GM12878 (cell line): ENCODE measurements at regions not wholly inside any gene's neighbourhood (a gene's known extent, or its start where the extent isn't known, plus 50 kb on each side); places are given as distances from the start of the nearest gene placed in this dataset.

ENCODE experiments used
- ATAC-seq: fragments of 200-7000 bp; cut with Tn5 transposase; 3 replicates; pipeline ENCODE4 v1.9.1; 2020; ENCODE audit warnings: mild to moderate bottlenecking, moderate library complexity
- BruUV-seq: library from RNA; stranded (reverse); fragments of 400-500 nt; replicated peaks from 2 replicates; lab custom pipeline; 2021; lab: Mats Ljungman, UMichigan
- CTCF ChIA-PET: fragments of 300-600 bp; sonication (Branson Sonifier 250); formaldehyde crosslinking; extraction: SDS; loops from one replicate; lab custom pipeline; 2021; ENCODE audit warnings: inconsistent platforms; lab: Yijun Ruan, JAX
- POLR2A ChIA-PET: fragments of 350-600 bp; formaldehyde crosslinking; extraction: SDS; loops from one replicate; lab custom pipeline; 2021; ENCODE audit warnings: inconsistent platforms; lab: Charles Lee
- RAD21 ChIA-PET: fragments of 300-600 bp; sonication (Branson Sonifier 250); formaldehyde crosslinking; loops from one replicate; lab custom pipeline; 2023; ENCODE audit warnings: antibody characterized with exemption; ENCODE audit not compliant: unreplicated experiment; lab: Charles Lee
- SMC1A ChIA-PET: fragments of 300-600 bp; sonication (Branson Sonifier 250); formaldehyde crosslinking; loops from one replicate; lab custom pipeline; 2023; ENCODE audit not compliant: unreplicated experiment, uncharacterized antibody; lab: Charles Lee
- DNase-seq: peaks from one replicate; pipeline ENCODE4 v3.0.0-alpha.2; 2011; ENCODE audit warnings: low read depth, low spot score
- FAIRE-seq: peaks from 3 replicates; lab custom pipeline; 2011; peaks lifted over from hg19 to GRCh38; lab: Jason Lieb, UNC
- H2AFZ ChIP-seq: 2 replicates; pipeline ENCODE4 v1.6.0; 2011; ENCODE audit warnings: low read depth, low read length, control low read depth; ENCODE audit not compliant: control insufficient read depth
- H3K27ac ChIP-seq: 2 replicates; pipeline ENCODE4 v1.5.1; 2011; ENCODE audit warnings: control low read depth; ENCODE audit not compliant: control insufficient read depth, insufficient read depth
- H3K27me3 ChIP-seq, 2 experiments: replicated peaks in 1 of 2; 2 replicates each; pipeline versions ENCODE4 v1.6.0 to v1.6.1; 2011; ENCODE audit warnings: low read length in 1 of 2; ENCODE audit not compliant: control insufficient read depth in 2 of 2, insufficient read depth in 2 of 2
- H3K36me3 ChIP-seq, 2 experiments: 2 replicates each; pipeline ENCODE4 v1.5.1; 2011; ENCODE audit warnings: low read length in 1 of 2; ENCODE audit not compliant: control insufficient read depth in 2 of 2, insufficient read depth in 2 of 2
- H3K4me1 ChIP-seq: 2 replicates; pipeline ENCODE4 v1.6.1; 2011; ENCODE audit warnings: mild to moderate bottlenecking, low read length, moderate library complexity, mixed read lengths; ENCODE audit not compliant: control insufficient read depth, insufficient read depth
- H3K4me2 ChIP-seq: 2 replicates; pipeline ENCODE4 v1.6.0; 2011; ENCODE audit warnings: control low read depth; ENCODE audit not compliant: control insufficient read depth, insufficient read depth
- H3K4me3 ChIP-seq: fragments of 200-600 bp; sonication (generic); 2 replicates; pipeline ENCODE4 v1.5.1; 2016
- H3K79me2 ChIP-seq: 2 replicates; pipeline ENCODE4 v1.6.0; 2011; ENCODE audit warnings: low read length; ENCODE audit not compliant: control insufficient read depth, insufficient read depth
- H3K9ac ChIP-seq: 2 replicates; pipeline ENCODE4 v1.8.0; 2011; ENCODE audit warnings: low read length, control low read depth, mixed read lengths; ENCODE audit not compliant: control insufficient read depth, insufficient read depth
- H3K9me3 ChIP-seq: replicated peaks from 3 replicates; pipeline ENCODE4 v1.5.1; 2011; ENCODE audit warnings: mild to moderate bottlenecking, low read length; ENCODE audit not compliant: control insufficient read depth, insufficient read depth
- H4K20me1 ChIP-seq: 2 replicates; pipeline ENCODE4 v1.6.0; 2011; ENCODE audit not compliant: control insufficient read depth, insufficient read depth
- CHD2 ChIP-seq: IDR thresholded peaks from 2 replicates; pipeline ENCODE4 v1.6.1; 2011; ENCODE audit warnings: low read depth, low read length, improper control_type of control experiment, borderline replicate concordance
- CHD4 ChIP-seq: fragments of 200-600 bp; sonication (generic); IDR thresholded peaks from 2 replicates; pipeline ENCODE4 v1.6.1; 2016; ENCODE audit warnings: mild to moderate bottlenecking
- CREM ChIP-seq: IDR thresholded peaks from 2 replicates; pipeline ENCODE4 v1.6.1; 2014; ENCODE audit warnings: antibody characterized with exemption, low read depth
- ELK1 ChIP-seq: IDR thresholded peaks from 2 replicates; pipeline ENCODE4 v1.6.1; 2012; ENCODE audit warnings: low read depth, low read length, improper control_type of control experiment
- FOXM1 ChIP-seq: IDR thresholded peaks from 2 replicates; pipeline ENCODE4 v1.6.1; 2012; ENCODE audit warnings: low read depth, mild to moderate bottlenecking, inconsistent platforms, low read length, moderate library complexity
- GABPA ChIP-seq: IDR thresholded peaks from 2 replicates; pipeline ENCODE4 v1.6.1; 2014; ENCODE audit warnings: antibody characterized with exemption, low read depth, mild to moderate bottlenecking, inconsistent platforms
- HDAC2 ChIP-seq: fragments of 200-600 bp; sonication (generic); IDR thresholded peaks from 2 replicates; pipeline ENCODE4 v1.6.1; 2017
- IRF4 ChIP-seq: IDR thresholded peaks from 2 replicates; pipeline ENCODE4 v1.6.1; 2011; ENCODE audit warnings: low read depth, low read length
- KAT2A ChIP-seq: conservative IDR thresholded peaks from 2 replicates; pipeline ENCODE4 v1.6.1; 2011; ENCODE audit warnings: low read depth, low read length; ENCODE audit not compliant: control insufficient read depth
- POLR2A ChIP-seq: IDR thresholded peaks from 2 replicates; pipeline ENCODE4 v1.6.1; 2011; ENCODE audit warnings: low read depth, mild to moderate bottlenecking, low read length
- SMAD5 ChIP-seq: IDR thresholded peaks from 2 replicates; pipeline ENCODE4 v1.6.1; 2016; ENCODE audit warnings: antibody characterized with exemption, low read depth
- SP1 ChIP-seq: IDR thresholded peaks from one replicate; pipeline ENCODE4 v1.6.1; 2011; ENCODE audit warnings: low read depth, low read length
- ZNF274 ChIP-seq: IDR thresholded peaks from one replicate; pipeline ENCODE4 v1.8.0; 2011; ENCODE audit not compliant: insufficient read length, insufficient read depth
- WGBS: methylation state at CpG from one replicate; pipeline ENCODE4 v1.1.6; 2016; ENCODE audit warnings: low lambda C conversion rate; ENCODE audit not compliant: insufficient replicate concordance, insufficient coverage; ENCODE audit errors: missing lambda C conversion rate; 5-methylcytosine and 5-hydroxymethylcytosine counted together
- in situ Hi-C: fragments of 300-500 bp; cut with MboI; formaldehyde crosslinking; loops from 9 replicates; pipeline ENCODE4 v1.14.3; 2018; ENCODE audit warnings: mixed read lengths
- intact Hi-C: fragments of 100-400 bp; cut with micrococcal nuclease; formaldehyde crosslinking; loops from one replicate; pipeline ENCODE4 v1.14.2; 2022; ENCODE audit not compliant: unreplicated experiment
- TF ChIP-seq, protein P1 (sequence below): fragments of 450-650 bp; IDR thresholded peaks from 2 replicates; pipeline ENCODE4 v1.6.1; 2017; ENCODE audit warnings: antibody characterized with exemption, mild to moderate bottlenecking, moderate library complexity
- TF ChIP-seq, protein P2 (sequence below): fragments of 450-650 bp; IDR thresholded peaks from 2 replicates; pipeline ENCODE4 v1.6.1; 2016; ENCODE audit warnings: mild to moderate bottlenecking
- TF ChIP-seq, protein P3 (sequence below): fragments of 450-650 bp; IDR thresholded peaks from 2 replicates; pipeline ENCODE4 v1.6.1; 2017; ENCODE audit warnings: mild to moderate bottlenecking, low read depth, inconsistent platforms; ENCODE audit not compliant: poor library complexity, severe bottlenecking

DNA sequence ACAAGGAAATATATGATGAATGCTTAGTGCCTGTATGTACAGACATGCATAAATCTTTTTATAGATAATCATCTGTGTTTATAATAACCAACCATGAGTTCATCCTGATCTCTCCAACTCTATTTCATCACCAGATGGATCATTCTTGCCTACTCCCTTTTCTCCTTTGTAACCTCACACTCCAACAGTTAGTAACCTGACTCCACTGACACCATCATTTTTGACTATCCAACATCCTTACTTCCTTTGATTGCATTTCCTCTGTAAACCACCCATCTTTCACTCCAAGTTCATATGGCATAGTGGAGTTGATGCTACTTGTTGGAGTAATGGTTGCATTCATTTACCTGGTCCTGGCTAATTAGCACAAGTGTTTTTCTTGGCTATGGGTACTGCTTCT, 170.6 kb downstream of the ZNF330 start (continued):
- TF ChIP-seq, protein P1, sequence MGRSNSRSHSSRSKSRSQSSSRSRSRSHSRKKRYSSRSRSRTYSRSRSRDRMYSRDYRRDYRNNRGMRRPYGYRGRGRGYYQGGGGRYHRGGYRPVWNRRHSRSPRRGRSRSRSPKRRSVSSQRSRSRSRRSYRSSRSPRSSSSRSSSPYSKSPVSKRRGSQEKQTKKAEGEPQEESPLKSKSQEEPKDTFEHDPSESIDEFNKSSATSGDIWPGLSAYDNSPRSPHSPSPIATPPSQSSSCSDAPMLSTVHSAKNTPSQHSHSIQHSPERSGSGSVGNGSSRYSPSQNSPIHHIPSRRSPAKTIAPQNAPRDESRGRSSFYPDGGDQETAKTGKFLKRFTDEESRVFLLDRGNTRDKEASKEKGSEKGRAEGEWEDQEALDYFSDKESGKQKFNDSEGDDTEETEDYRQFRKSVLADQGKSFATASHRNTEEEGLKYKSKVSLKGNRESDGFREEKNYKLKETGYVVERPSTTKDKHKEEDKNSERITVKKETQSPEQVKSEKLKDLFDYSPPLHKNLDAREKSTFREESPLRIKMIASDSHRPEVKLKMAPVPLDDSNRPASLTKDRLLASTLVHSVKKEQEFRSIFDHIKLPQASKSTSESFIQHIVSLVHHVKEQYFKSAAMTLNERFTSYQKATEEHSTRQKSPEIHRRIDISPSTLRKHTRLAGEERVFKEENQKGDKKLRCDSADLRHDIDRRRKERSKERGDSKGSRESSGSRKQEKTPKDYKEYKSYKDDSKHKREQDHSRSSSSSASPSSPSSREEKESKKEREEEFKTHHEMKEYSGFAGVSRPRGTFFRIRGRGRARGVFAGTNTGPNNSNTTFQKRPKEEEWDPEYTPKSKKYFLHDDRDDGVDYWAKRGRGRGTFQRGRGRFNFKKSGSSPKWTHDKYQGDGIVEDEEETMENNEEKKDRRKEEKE: no peak
- TF ChIP-seq, protein P2, sequence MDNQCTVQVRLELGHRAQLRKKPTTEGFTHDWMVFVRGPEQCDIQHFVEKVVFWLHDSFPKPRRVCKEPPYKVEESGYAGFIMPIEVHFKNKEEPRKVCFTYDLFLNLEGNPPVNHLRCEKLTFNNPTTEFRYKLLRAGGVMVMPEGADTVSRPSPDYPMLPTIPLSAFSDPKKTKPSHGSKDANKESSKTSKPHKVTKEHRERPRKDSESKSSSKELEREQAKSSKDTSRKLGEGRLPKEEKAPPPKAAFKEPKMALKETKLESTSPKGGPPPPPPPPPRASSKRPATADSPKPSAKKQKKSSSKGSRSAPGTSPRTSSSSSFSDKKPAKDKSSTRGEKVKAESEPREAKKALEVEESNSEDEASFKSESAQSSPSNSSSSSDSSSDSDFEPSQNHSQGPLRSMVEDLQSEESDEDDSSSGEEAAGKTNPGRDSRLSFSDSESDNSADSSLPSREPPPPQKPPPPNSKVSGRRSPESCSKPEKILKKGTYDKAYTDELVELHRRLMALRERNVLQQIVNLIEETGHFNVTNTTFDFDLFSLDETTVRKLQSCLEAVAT: no peak
- no peak for TF ChIP-seq SMAD5
- TF ChIP-seq KAT2A: no peak
- TF ChIP-seq, protein P3, sequence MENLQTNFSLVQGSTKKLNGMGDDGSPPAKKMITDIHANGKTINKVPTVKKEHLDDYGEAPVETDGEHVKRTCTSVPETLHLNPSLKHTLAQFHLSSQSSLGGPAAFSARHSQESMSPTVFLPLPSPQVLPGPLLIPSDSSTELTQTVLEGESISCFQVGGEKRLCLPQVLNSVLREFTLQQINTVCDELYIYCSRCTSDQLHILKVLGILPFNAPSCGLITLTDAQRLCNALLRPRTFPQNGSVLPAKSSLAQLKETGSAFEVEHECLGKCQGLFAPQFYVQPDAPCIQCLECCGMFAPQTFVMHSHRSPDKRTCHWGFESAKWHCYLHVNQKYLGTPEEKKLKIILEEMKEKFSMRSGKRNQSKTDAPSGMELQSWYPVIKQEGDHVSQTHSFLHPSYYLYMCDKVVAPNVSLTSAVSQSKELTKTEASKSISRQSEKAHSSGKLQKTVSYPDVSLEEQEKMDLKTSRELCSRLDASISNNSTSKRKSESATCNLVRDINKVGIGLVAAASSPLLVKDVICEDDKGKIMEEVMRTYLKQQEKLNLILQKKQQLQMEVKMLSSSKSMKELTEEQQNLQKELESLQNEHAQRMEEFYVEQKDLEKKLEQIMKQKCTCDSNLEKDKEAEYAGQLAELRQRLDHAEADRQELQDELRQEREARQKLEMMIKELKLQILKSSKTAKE: no peak
- no peak for TF ChIP-seq CREM

- Histone ChIP-seq H3K4me2 (no peak overlapping the region), H3K4me1 (0 out of 2 replicates have a peak, but pooled peaks cover 3% of the 10 kb centered on the region), H3K9ac (no peak overlapping the region), H3K4me3 (no peak overlapping the region), H3K36me3 (no peaks in the 10 kb centered on the region), H4K20me1 (no peaks in the 10 kb centered on the region), H3K27me3 (no peaks in the 10 kb centered on the region), H3K27ac (no peak overlapping the region), H3K79me2 (no peaks in the 10 kb centered on the region), H2AFZ (no peak overlapping the region), H3K9me3 (no peaks in the 10 kb centered on the region)
- ChIA-PET RAD21 (no interaction called here), CTCF (no interaction called here), POLR2A (no interaction called here), SMC1A (no interaction called here)
- ATAC-seq: no peak
- no peak for FAIRE-seq
- no peak for DNase-seq
- BruUV-seq: no TSS peak
- in situ Hi-C loops (no loop called here), intact Hi-C loops (no loop called here)
- 45% methylated on average over 3 of the region's 3 CpGs for WGBS
- TF ChIP-seq ZNF274: no peak
- TF ChIP-seq SP1: no peak
- TF ChIP-seq GABPA: no peak
- TF ChIP-seq ELK1: no peak
- TF ChIP-seq HDAC2: no peak
- TF ChIP-seq FOXM1: no peak
- no peak for TF ChIP-seq CHD2
- no peak for TF ChIP-seq IRF4
- no peak for TF ChIP-seq POLR2A
- no peak for TF ChIP-seq CHD4
- TF ChIP-seq, protein P2: no peak
Observed at GRCh38 chr4:141391771-141392170, 171.1 kb downstream of the ZNF330 start.
